ENCODE measurements at regions not wholly inside any gene's neighbourhood (a gene's known extent, or its start where the extent isn't known, plus 50 kb on each side); places are given as distances from the start of the nearest gene placed in this dataset.
A peak's percentile ranks its signal among the peaks of the same experiment; 100 is the strongest.
"Not testable (repeated sequence)": the region's sequence is repeated elsewhere in the genome, so short reads cannot be mapped to it uniquely, and the experiment has no call there.

GRCh38 chr13:112175162-112176075 is 108.5 kb downstream of the SOX1 start:
- DNase-seq, result no peak

GRCh38 chr13:112176141-112177119 is 109.5 kb downstream of the SOX1 start:
- not testable (repeated sequence) for DNase-seq

- no peak for DNase-seq
Observed at GRCh38 chr13:112177450-112178288, 110.7 kb downstream of the SOX1 start.

GRCh38 chr13:112178769-112179168 is 111.8 kb downstream of the SOX1 start:
- DNase-seq, result no peak

- no peak for DNase-seq
Observed at GRCh38 chr13:112179421-112179820, 112.5 kb downstream of the SOX1 start.

- DNase-seq, result no peak
Observed at GRCh38 chr13:112179995-112180394, 113.0 kb downstream of the SOX1 start.

GRCh38 chr13:112181336-112182067 is 114.6 kb downstream of the SOX1 start:
- DNase-seq, result peak in 1 of 2 experiments; percentile 28

- no peak for DNase-seq
Observed at GRCh38 chr13:112182251-112182650, 115.3 kb downstream of the SOX1 start.

- no peak for DNase-seq
Observed at GRCh38 chr13:112182846-112183531, 116.0 kb downstream of the SOX1 start.

GRCh38 chr13:112183532-112184090 is 116.7 kb downstream of the SOX1 start:
- DNase-seq, result no peak

GRCh38 chr13:112184261-112184660 is 117.3 kb downstream of the SOX1 start:
- DNase-seq, result no peak

GRCh38 chr13:112184851-112185371 is 118.0 kb downstream of the SOX1 start:
- no peak for DNase-seq

- no peak for DNase-seq
Observed at GRCh38 chr13:112185466-112185865, 118.5 kb downstream of the SOX1 start.

- no peak for DNase-seq
Observed at GRCh38 chr13:112186091-112186490, 119.1 kb downstream of the SOX1 start.

GRCh38 chr13:112187527-112188297 is 120.8 kb downstream of the SOX1 start:
- DNase-seq, result no peak

GRCh38 chr13:112188298-112188610 is 121.3 kb downstream of the SOX1 start:
- DNase-seq, result no peak

- DNase-seq, result no peak
Observed at GRCh38 chr13:112193463-112194166, 126.7 kb downstream of the SOX1 start.

- DNase-seq, result no peak
Observed at GRCh38 chr13:112194167-112194530, 127.2 kb downstream of the SOX1 start.

- DNase-seq, result no peak
Observed at GRCh38 chr13:112194579-112194978, 127.6 kb downstream of the SOX1 start.
